Natural killer cell (primary cell): ENCODE measurements at regions not wholly inside any gene's neighbourhood (a gene's known extent, or its start where the extent isn't known, plus 50 kb on each side); places are given as distances from the start of the nearest gene placed in this dataset.

ENCODE experiments used
- ATAC-seq, 3 donors: fragments of 150-1000 bp in 2 of 3; fragments of 200-7000 bp in 1 of 3; cut with Tn5 transposase; 1 replicate in 1 of 3; 2 replicates in 2 of 3; pipeline ENCODE4 v1.10.0; 2021; ENCODE audit warnings: mild to moderate bottlenecking in 2 of 3, moderate library complexity in 2 of 3
- DNase-seq, 2 donors: peaks; one replicate each; pipeline versions ENCODE4 v3.0.0 to v3.0.0-alpha.2; 2013 to 2021; ENCODE audit warnings: mixed read lengths in 1 of 2
- H3K27ac ChIP-seq: one replicate; pipeline ENCODE4 v1.5.1; 2013; ENCODE audit warnings: mild to moderate bottlenecking, low read length
- H3K27me3 ChIP-seq: one replicate; pipeline ENCODE4 v1.6.1; 2013; ENCODE audit warnings: low read length; ENCODE audit not compliant: control insufficient read depth, insufficient read depth
- H3K36me3 ChIP-seq: one replicate; pipeline ENCODE4 v1.6.1; 2013; ENCODE audit warnings: low read length; ENCODE audit not compliant: control insufficient read depth, insufficient read depth
- H3K4me1 ChIP-seq: one replicate; pipeline ENCODE4 v1.6.1; 2013; ENCODE audit warnings: low read length; ENCODE audit not compliant: control insufficient read depth, insufficient read depth
- H3K4me3 ChIP-seq: one replicate; pipeline ENCODE4 v1.5.1; 2013; ENCODE audit warnings: low read length
- H3K9me3 ChIP-seq: one replicate; pipeline ENCODE4 v1.6.1; 2013; ENCODE audit warnings: low read length; ENCODE audit not compliant: control insufficient read depth, insufficient read depth
- H3K27ac Mint-ChIP-seq, 2 donors: one replicate each; pipeline ENCODE4 v1.8.0; 2022; ENCODE audit warnings: mild to moderate bottlenecking in 2 of 2, mixed read lengths in 2 of 2, moderate library complexity in 1 of 2
- H3K27me3 Mint-ChIP-seq, 2 donors: one replicate each; pipeline ENCODE4 v1.8.0; 2022; ENCODE audit warnings: low read depth in 2 of 2, mixed read lengths in 2 of 2
- H3K36me3 Mint-ChIP-seq: one replicate; pipeline ENCODE4 v1.8.0; 2022; ENCODE audit warnings: mixed read lengths
- H3K4me1 Mint-ChIP-seq, 2 donors: one replicate each; pipeline ENCODE4 v1.8.0; 2022; ENCODE audit warnings: mixed read lengths in 2 of 2
- H3K4me3 Mint-ChIP-seq: one replicate; pipeline ENCODE4 v1.8.0; 2022; ENCODE audit warnings: mild to moderate bottlenecking, moderate library complexity, mixed read lengths
- H3K9me3 Mint-ChIP-seq, 2 donors: one replicate each; pipeline ENCODE4 v1.8.0; 2022; ENCODE audit warnings: mixed read lengths in 2 of 2
- WGBS: methylation state at CpG from one replicate; pipeline ENCODE4 v1.1.7; 2013; ENCODE audit warnings: missing lambda C conversion rate; ENCODE audit not compliant: insufficient coverage; 5-methylcytosine and 5-hydroxymethylcytosine counted together
- intact Hi-C: fragments of 100-400 bp; cut with micrococcal nuclease; formaldehyde crosslinking; loops from one replicate; pipeline ENCODE4 v1.14.2; 2022
- TF ChIP-seq, protein P1 (sequence below): fragments of 200-600 bp; IDR thresholded peaks from one replicate; pipeline ENCODE4 v1.8.0; 2022; ENCODE audit warnings: antibody characterized with exemption

DNA sequence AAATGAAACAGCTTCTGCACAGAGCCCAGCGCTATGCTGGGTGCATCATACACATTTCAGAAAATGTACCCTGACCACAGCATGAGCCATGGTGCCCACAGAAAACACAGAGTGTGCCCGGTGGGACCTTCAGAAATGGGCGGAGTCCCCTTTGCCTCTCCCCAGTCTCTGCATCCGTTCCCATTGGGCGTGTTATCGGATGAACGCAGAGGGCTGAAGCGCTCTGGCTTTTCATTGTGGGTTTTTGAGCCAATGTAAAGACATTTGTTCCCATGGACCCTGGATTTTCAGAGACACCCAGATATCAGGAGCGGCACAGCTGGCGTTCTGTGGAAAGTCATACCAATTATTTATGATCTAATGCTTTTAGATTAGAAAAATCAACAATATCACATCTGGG is 99.8 kb downstream of the DACT2 start:
- TF ChIP-seq, protein P1, sequence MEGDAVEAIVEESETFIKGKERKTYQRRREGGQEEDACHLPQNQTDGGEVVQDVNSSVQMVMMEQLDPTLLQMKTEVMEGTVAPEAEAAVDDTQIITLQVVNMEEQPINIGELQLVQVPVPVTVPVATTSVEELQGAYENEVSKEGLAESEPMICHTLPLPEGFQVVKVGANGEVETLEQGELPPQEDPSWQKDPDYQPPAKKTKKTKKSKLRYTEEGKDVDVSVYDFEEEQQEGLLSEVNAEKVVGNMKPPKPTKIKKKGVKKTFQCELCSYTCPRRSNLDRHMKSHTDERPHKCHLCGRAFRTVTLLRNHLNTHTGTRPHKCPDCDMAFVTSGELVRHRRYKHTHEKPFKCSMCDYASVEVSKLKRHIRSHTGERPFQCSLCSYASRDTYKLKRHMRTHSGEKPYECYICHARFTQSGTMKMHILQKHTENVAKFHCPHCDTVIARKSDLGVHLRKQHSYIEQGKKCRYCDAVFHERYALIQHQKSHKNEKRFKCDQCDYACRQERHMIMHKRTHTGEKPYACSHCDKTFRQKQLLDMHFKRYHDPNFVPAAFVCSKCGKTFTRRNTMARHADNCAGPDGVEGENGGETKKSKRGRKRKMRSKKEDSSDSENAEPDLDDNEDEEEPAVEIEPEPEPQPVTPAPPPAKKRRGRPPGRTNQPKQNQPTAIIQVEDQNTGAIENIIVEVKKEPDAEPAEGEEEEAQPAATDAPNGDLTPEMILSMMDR = no peak
- no peak for DNase-seq
- peaks cover 0 to 2% of the 10 kb centered on the region in 2 donors for H3K27me3 Mint-ChIP-seq
- 91% methylated on average over 8 of the region's 10 CpGs for WGBS
- intact Hi-C loops = no loop called here
- no peak for ATAC-seq
- H3K36me3 ChIP-seq = no peaks in the 10 kb centered on the region
- H3K4me1 Mint-ChIP-seq = no peaks in the 10 kb centered on the region
- H3K9me3 Mint-ChIP-seq = no peaks in the 10 kb centered on the region
- no peaks in the 10 kb centered on the region for H3K27me3 ChIP-seq
- H3K4me3 ChIP-seq = no peak overlapping the region
- no peaks in the 10 kb centered on the region for H3K4me1 ChIP-seq
- H3K36me3 Mint-ChIP-seq = no peaks in the 10 kb centered on the region
- no peak overlapping the region for H3K27ac Mint-ChIP-seq
- H3K27ac ChIP-seq = no peak overlapping the region
- no peak overlapping the region for H3K4me3 Mint-ChIP-seq
- H3K9me3 ChIP-seq = no peaks in the 10 kb centered on the region

DNA sequence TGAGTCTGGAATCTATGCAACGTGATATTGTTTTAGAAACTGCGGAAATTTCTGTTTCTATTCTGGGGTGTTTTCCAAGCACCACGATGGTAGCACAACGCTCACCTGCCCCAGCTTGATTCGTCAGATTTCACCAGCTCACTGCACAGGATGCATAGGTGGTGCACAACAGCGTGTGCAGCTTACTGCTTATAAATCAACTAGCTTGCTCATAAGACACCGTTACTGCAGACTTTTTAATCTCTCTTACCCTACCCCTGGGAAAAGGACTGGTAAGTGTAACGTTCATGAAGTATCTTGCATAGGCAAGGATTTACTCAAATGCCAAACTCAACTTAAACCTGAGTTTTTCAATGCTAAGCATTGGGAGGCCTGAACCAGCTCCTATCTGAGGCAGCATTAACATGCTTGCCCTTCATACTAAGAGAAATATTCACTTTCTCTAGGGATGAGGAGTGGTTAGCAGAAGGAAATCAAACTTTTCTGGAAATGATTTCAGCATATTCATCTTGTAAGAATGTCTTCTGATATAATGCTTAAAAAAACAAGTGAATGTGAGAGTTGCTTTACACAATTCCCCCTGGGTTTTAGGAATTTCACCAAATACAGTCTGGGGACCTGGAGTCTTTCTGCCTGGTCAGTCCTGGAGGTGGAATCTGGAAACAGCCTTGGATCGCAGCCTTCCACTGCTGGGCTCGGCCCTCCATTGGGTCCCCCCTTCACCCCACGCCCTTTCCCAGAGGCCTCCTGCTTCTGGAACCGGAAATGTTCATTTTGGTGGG is 100.6 kb downstream of the DACT2 start:
- ATAC-seq (no peak), DNase-seq (no peak)
- Histone ChIP-seq H3K4me3 (no peak overlapping the region), H3K4me1 (no peaks in the 10 kb centered on the region), H3K27me3 (no peaks in the 10 kb centered on the region), H3K9me3 (no peaks in the 10 kb centered on the region), H3K36me3 (no peaks in the 10 kb centered on the region), H3K27ac (no peak overlapping the region)
- no peak overlapping the region for H3K4me3 Mint-ChIP-seq
- no peaks in the 10 kb centered on the region for H3K4me1 Mint-ChIP-seq
- TF ChIP-seq, protein P1 = no peak
- WGBS = 80% methylated on average over 12 of the region's 12 CpGs
- H3K9me3 Mint-ChIP-seq = no peaks in the 10 kb centered on the region
- intact Hi-C loops = no loop called here
- H3K27me3 Mint-ChIP-seq = peaks cover 0 to 2% of the 10 kb centered on the region in 2 donors
- H3K36me3 Mint-ChIP-seq = no peaks in the 10 kb centered on the region
- H3K27ac Mint-ChIP-seq = no peak overlapping the region

DNA sequence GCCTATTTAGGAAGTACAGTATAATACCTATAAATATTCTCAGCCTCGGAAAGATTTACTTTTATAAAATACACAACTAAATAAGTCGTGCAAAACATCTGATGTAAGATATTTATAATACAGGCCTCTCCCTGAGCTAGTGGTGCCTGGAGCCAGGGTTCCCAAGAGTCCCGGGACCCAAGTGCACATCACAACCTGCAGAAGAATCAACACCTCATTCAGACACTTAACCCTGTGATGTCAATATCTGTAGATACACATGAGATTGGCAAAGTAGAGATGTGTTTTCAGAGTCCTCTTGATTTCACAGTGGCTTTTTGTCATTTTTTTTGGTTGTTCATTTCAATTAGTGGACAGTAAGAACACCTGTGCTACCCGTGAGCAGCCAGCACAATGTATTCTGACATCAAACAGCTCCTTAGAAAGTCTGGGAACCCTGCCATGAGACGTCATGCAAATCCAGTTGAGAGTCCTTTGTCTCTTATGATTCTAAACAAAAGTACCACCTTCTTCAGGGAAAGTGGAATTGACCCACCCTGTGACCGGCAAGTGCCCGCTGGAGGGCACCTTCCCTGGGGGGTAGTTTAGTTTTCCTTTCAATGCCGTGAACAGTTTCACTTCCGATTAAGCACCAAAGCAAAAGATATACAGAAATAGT is 101.6 kb downstream of the DACT2 start:
- 80% methylated on average over 6 of the region's 9 CpGs for WGBS

More for the DNA sequence above, 101.6 kb downstream of the DACT2 start:
- Histone ChIP-seq H3K27me3 (no peaks in the 10 kb centered on the region), H3K27ac (no peak overlapping the region), H3K36me3 (no peaks in the 10 kb centered on the region), H3K9me3 (no peaks in the 10 kb centered on the region), H3K4me1 (no peaks in the 10 kb centered on the region), H3K4me3 (no peak overlapping the region)
- ATAC-seq (no peak), DNase-seq (no peak)
- no peaks in the 10 kb centered on the region for H3K4me1 Mint-ChIP-seq
- intact Hi-C loops = no loop called here
- H3K27me3 Mint-ChIP-seq = no peaks in the 10 kb centered on the region
- TF ChIP-seq, protein P1 = no peak
- no peaks in the 10 kb centered on the region for H3K9me3 Mint-ChIP-seq
- H3K27ac Mint-ChIP-seq = no peak overlapping the region
- H3K36me3 Mint-ChIP-seq = no peaks in the 10 kb centered on the region
- no peak overlapping the region for H3K4me3 Mint-ChIP-seq
